IgD-negative memory B cell (primary cell): ENCODE measurements at regions not wholly inside any gene's neighbourhood (a gene's known extent, or its start where the extent isn't known, plus 50 kb on each side); places are given as distances from the start of the nearest gene placed in this dataset.
"Not testable (repeated sequence)": the region's sequence is repeated elsewhere in the genome, so short reads cannot be mapped to it uniquely, and the experiment has no call there.

Experiments used
- H3K27ac Mint-ChIP-seq, 3 donors: one replicate each; pipeline ENCODE4 v1.8.0; 2020 to 2022; ENCODE audit warnings: mild to moderate bottlenecking in 3 of 3, mixed read lengths in 3 of 3, moderate library complexity in 1 of 3
- H3K27me3 Mint-ChIP-seq: one replicate; pipeline ENCODE4 v1.8.0; 2021; ENCODE audit warnings: mixed read lengths
- H3K36me3 Mint-ChIP-seq: one replicate; pipeline ENCODE4 v1.8.0; 2020; ENCODE audit warnings: mild to moderate bottlenecking, mixed read lengths
- H3K4me1 Mint-ChIP-seq, 3 donors: one replicate each; pipeline ENCODE4 v1.8.0; 2020 to 2022; ENCODE audit warnings: mixed read lengths in 3 of 3, mild to moderate bottlenecking in 1 of 3
- H3K4me3 Mint-ChIP-seq, 4 donors: one replicate each; pipeline ENCODE4 v1.8.0; 2020 to 2022; ENCODE audit warnings: mild to moderate bottlenecking in 4 of 4, mixed read lengths in 4 of 4, moderate library complexity in 3 of 4
- H3K9me3 Mint-ChIP-seq, 3 donors: one replicate each; pipeline ENCODE4 v1.8.0; 2020 to 2021; ENCODE audit warnings: mixed read lengths in 3 of 3, mild to moderate bottlenecking in 1 of 3

GRCh38 chr1:185385991-185386390 lies 68.9 kb upstream of the IVNS1ABP start:
- no peaks in the 10 kb centered on the region for H3K27me3 Mint-ChIP-seq
- no peak overlapping the region for H3K4me3 Mint-ChIP-seq
- peak overlapping the region in 1 of 3 donors; percentile 53 for H3K27ac Mint-ChIP-seq
- peaks cover 0 to 4% (median 1%) of the 10 kb centered on the region in 3 donors for H3K4me1 Mint-ChIP-seq
- H3K9me3 Mint-ChIP-seq: peaks cover 0 to 6% (median 0%) of the 10 kb centered on the region in 3 donors
- H3K36me3 Mint-ChIP-seq: no peaks in the 10 kb centered on the region

DNA sequence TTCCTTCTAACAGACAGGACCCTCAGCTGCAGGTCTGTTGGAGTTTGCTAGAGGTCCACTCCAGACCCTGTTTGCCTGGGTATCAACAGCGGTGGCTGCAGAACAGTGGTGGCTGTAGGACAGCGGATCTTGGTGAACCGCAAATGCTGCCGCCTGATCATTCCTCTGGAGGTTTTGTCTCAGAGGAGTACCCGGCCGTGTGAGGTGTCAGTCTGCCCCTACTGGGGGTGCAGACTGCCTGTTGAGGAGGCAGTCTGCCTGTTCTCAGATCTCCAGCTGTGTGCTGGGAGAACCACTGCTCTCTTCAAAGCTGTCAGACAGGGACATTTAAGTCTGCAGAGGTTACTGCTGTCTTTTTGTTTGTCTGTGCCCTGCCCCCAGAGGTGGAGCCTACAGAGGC lies 66.8 kb upstream of the IVNS1ABP start:
- not testable (repeated sequence) for H3K4me3 Mint-ChIP-seq, H3K36me3 Mint-ChIP-seq, H3K27me3 Mint-ChIP-seq, H3K9me3 Mint-ChIP-seq, H3K4me1 Mint-ChIP-seq, H3K27ac Mint-ChIP-seq

- H3K27me3 Mint-ChIP-seq: no peaks in the 10 kb centered on the region
- H3K27ac Mint-ChIP-seq: no peak overlapping the region
- no peaks in the 10 kb centered on the region for H3K36me3 Mint-ChIP-seq
- H3K4me1 Mint-ChIP-seq: peaks cover 5 to 7% (median 7%) of the 10 kb centered on the region in 3 donors
- no peak overlapping the region for H3K4me3 Mint-ChIP-seq
- H3K9me3 Mint-ChIP-seq: peaks cover 0 to 2% (median 0%) of the 10 kb centered on the region in 3 donors
Observed at GRCh38 chr1:185377831-185378230, 60.8 kb upstream of the IVNS1ABP start.

DNA sequence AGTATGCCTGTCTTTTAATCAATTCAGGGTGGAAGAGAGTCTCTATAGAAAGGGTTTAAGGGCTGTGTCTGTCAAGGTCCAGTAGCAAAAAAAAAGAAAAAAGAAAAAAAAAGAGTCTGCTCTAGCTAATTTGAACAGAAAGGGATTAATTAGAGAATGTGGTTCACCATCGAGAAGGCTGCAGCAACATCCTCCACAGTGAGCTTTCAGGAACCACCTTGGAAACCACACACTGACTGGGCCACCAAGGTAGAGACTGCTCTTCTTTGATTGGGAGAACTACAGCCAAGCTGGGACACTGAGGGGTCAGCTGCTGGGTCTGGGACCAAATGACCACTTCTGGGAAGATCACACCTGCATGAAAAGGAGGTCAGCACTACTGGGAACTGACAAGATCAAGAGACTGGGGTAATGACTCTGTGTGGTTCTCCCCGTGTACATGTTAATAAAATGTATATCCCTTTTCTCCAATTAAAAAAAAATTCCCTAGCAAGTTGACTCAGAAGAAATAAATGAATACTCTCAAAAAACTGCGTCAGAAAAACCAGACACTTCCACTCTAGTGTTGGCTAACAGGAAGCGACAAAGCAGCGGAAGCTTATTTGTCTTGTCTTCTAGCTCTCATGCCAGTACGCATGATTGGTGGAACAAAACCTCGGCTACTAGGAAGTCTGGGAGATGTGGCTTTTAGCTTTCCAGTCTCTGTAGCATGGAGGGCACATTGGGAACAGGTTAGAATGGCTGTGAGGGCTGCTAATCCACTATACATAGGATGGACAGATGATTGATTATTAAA lies 60.0 kb upstream of the IVNS1ABP start:
- H3K36me3 Mint-ChIP-seq: no peaks in the 10 kb centered on the region
- no peaks in the 10 kb centered on the region for H3K27me3 Mint-ChIP-seq
- no peak overlapping the region for H3K27ac Mint-ChIP-seq
- H3K4me3 Mint-ChIP-seq: no peak overlapping the region
- no peaks in the 10 kb centered on the region for H3K9me3 Mint-ChIP-seq
- H3K4me1 Mint-ChIP-seq: peaks cover 5 to 7% (median 7%) of the 10 kb centered on the region in 3 donors

DNA sequence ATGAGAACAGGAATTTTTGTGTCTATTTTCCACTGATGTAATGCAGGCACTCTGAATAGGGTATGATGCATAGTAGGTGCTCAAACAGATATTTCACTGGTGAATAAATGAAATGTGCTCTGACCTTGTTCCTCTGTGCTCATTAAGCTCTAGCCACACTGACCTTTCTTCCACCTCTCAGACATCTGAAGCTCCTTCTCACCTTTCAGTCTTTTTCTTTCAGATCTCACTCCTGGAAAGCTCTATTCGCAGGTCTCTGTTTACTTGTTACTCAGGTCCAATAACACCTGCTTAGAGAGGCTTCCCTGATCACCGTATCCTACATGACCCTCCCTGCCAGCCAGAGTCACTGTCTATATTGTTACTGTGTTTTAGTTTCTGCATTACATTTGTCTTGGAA lies 59.2 kb upstream of the IVNS1ABP start:
- no peak overlapping the region for H3K27ac Mint-ChIP-seq
- no peak overlapping the region for H3K4me3 Mint-ChIP-seq
- H3K9me3 Mint-ChIP-seq: no peaks in the 10 kb centered on the region

DNA sequence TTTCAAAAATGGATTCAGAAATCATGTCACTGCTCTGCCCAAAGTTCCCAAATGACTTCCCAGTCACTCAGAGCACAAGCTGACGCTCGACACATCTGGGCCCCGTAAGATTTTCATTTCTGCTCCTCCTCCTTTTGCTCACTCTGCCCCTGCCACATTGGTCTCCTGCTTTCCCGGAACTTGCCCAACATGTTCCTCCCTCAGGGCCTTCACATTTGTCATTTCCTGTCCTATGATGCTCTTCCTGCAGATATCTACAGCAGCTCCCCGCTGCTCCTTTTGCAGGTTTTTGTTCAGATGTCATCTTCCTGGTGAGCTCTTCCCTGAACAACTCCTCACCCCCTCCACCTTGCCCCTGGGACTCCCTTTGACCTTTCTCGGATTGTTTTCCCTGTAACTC lies 58.5 kb upstream of the IVNS1ABP start:
- no peaks in the 10 kb centered on the region for H3K9me3 Mint-ChIP-seq
- no peak overlapping the region for H3K4me3 Mint-ChIP-seq
- no peaks in the 10 kb centered on the region for H3K36me3 Mint-ChIP-seq
- H3K4me1 Mint-ChIP-seq: peaks cover 5 to 7% (median 6%) of the 10 kb centered on the region in 3 donors
- no peak overlapping the region for H3K27ac Mint-ChIP-seq
- no peaks in the 10 kb centered on the region for H3K27me3 Mint-ChIP-seq

More for the DNA sequence above, 59.2 kb upstream of the IVNS1ABP start:
- H3K4me1 Mint-ChIP-seq: peaks cover 5 to 7% (median 6%) of the 10 kb centered on the region in 3 donors
- no peaks in the 10 kb centered on the region for H3K36me3 Mint-ChIP-seq
- H3K27me3 Mint-ChIP-seq: no peaks in the 10 kb centered on the region

DNA sequence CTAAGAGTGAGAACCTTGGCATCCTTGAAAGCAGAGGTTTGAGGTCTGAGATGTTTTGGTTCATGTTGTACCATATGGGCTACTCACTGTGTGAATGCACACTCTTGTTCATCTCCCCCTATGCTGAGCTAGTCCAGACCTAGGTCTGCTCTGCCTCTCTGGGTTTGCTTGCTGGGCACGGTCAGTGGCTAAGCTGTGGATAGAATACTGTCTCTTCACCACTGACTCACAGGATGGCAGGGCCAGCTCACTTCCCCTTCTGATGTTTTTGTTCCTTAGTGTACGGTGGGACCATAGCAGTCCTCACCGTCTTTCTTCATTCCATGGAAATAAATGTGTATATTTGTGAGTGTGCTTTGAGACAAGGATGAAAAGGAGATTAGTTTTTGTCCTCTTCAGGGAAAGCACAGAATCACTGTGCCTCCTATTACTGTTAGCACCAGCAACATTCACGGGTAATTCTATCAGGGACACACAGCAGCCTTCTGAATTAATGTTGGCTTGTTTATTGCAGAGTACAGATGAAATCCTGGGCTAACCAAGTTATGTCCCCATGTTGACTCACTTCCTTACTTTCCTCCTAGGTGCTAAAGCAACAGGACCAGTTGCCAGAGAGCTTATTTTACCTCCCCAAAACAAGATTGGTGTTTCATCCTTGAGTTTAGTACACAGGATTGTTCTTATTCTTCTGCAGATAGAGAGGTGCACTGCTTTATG lies 56.9 kb upstream of the IVNS1ABP start:
- H3K27ac Mint-ChIP-seq: no peak overlapping the region

DNA sequence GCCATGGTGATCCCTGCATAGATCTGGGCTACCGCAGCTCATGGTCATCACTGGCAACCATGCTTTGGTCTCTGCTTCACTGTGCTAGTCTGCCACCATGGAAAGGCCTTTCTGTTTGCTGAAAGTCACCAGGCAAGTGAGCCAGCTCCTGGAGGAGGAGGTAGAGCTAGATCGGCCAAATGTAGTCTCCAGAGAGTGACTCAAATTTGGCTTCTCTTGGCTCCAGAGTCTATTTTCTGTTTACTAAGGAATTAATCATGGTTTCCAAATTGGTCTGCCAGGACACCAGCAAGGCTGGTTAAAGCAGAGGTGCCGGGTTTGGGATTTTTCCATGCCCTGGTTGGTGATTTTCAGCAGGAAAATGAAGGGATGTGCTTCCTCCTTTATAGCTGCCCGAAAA lies 52.7 kb upstream of the IVNS1ABP start:
- Mint-ChIP-seq H3K4me1 (peaks cover 10 to 13% (median 12%) of the 10 kb centered on the region in 3 donors), H3K27me3 (peaks cover 3% of the 10 kb centered on the region), H3K4me3 (no peak overlapping the region), H3K9me3 (no peaks in the 10 kb centered on the region), H3K27ac (no peak overlapping the region), H3K36me3 (peaks cover 2% of the 10 kb centered on the region)

More for the DNA sequence above, 56.9 kb upstream of the IVNS1ABP start:
- Mint-ChIP-seq H3K9me3 (no peaks in the 10 kb centered on the region), H3K27me3 (no peaks in the 10 kb centered on the region), H3K4me3 (no peak overlapping the region), H3K4me1 (peaks cover 5 to 7% (median 7%) of the 10 kb centered on the region in 3 donors), H3K36me3 (peaks cover 1% of the 10 kb centered on the region)

DNA sequence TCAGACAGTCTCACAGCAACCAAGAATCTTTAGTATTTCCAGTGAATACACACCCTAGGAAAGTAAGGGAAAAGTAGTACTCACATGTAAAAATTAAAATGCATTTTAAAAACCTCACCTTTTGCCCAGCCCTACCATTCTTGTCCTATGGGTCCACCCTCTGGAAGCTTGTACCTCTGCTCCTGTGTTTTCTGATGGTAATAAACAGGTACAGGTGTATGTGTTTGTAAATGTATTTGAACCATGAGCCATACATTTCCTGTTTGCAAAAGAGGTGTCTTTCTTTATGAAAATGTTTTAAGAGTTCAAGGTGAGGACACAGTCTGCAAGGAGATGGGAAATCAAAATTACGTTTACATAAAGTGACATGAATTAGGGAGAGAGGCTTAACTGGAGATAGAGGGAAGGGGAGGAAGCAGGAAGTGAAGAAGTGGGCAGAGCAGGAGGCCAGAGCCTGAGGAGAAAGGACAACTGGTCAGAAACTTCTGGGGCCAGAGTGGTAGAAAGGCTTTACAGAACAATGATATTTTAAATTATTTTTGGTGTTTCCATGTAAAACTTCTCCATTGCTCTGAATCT lies 52.0 kb upstream of the IVNS1ABP start:
- H3K4me1 Mint-ChIP-seq: peaks cover 15 to 20% (median 17%) of the 10 kb centered on the region in 3 donors
- H3K27me3 Mint-ChIP-seq: peaks cover 3% of the 10 kb centered on the region

DNA sequence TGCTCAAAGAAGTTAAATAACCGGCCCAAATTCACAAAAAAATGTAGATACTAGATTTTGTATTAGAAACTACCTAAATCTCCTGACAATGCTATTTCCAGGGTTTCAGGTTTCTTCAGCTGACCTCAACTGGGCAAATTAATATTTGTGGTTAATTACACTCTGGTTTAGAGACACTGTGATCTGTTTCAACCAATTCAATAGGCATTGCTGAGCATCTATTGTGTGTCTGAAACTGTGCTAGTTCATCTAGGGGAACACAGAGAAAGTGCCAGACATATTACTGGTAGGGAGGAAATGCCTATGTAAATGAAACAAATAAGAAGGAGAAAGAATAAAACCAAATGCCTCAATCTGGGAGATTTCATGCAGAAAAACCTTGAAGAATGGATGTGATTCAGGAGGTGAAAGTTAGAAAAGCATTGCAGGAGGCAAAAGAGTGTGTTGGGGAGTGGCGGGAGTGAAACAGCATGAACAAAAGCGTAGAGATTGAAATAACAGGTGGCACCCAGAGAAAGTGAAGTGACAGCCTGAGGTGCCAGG lies 51.3 kb upstream of the IVNS1ABP start:
- H3K4me3 Mint-ChIP-seq: no peak overlapping the region
- no peak overlapping the region for H3K27ac Mint-ChIP-seq
- peaks cover 17 to 23% (median 19%) of the 10 kb centered on the region in 3 donors for H3K4me1 Mint-ChIP-seq
- peaks cover 0 to 2% (median 0%) of the 10 kb centered on the region in 3 donors for H3K9me3 Mint-ChIP-seq
- peaks cover 2% of the 10 kb centered on the region for H3K36me3 Mint-ChIP-seq
- H3K27me3 Mint-ChIP-seq: peaks cover 3% of the 10 kb centered on the region

More for the DNA sequence above, 52.0 kb upstream of the IVNS1ABP start:
- peaks cover 2% of the 10 kb centered on the region for H3K36me3 Mint-ChIP-seq
- no peak overlapping the region for H3K27ac Mint-ChIP-seq
- no peak overlapping the region for H3K4me3 Mint-ChIP-seq
- no peaks in the 10 kb centered on the region for H3K9me3 Mint-ChIP-seq

- Mint-ChIP-seq H3K27ac (no peak overlapping the region), H3K4me1 (peaks cover 16 to 24% (median 20%) of the 10 kb centered on the region in 3 donors), H3K36me3 (peaks cover 2% of the 10 kb centered on the region), H3K9me3 (peaks cover 1 to 4% (median 2%) of the 10 kb centered on the region in 3 donors), H3K27me3 (peaks cover 3% of the 10 kb centered on the region), H3K4me3 (no peak overlapping the region)
Observed at GRCh38 chr1:185367218-185367617, 50.2 kb upstream of the IVNS1ABP start.
